HFF-Myc (cell line): ENCODE measurements at regions not wholly inside any gene's neighbourhood (a gene's known extent, or its start where the extent isn't known, plus 50 kb on each side); places are given as distances from the start of the nearest gene placed in this dataset.

ENCODE experiments used
- DNase-seq: peaks from one replicate; pipeline ENCODE4 v3.0.0-alpha.2; 2011; ENCODE audit warnings: low read depth; ENCODE audit errors: extremely low read depth
- H3K4me3 ChIP-seq: replicated peaks from 2 replicates; pipeline ENCODE4 v1.5.1; 2011; ENCODE audit warnings: low read depth, mild to moderate bottlenecking, control low read depth, low read length
- CTCF ChIP-seq: IDR thresholded peaks from 2 replicates; pipeline ENCODE4 v1.5.1; 2012; ENCODE audit warnings: mild to moderate bottlenecking, low read depth, low read length, control low read depth; ENCODE audit errors: missing control alignments

- no peak for TF ChIP-seq CTCF
- DNase-seq = no peak
- no peak overlapping the region for H3K4me3 ChIP-seq
These were observed 139.0 kb upstream of the CDH6 start for GRCh38 chr5:31054453-31054852.

GRCh38 chr5:31052937-31053658, 140.4 kb upstream of the CDH6 start:
- no peak overlapping the region for H3K4me3 ChIP-seq
- no peak for DNase-seq
- TF ChIP-seq CTCF = no peak

- no peak for TF ChIP-seq CTCF
- H3K4me3 ChIP-seq = no peak overlapping the region
- DNase-seq = no peak
These were observed 142.2 kb upstream of the CDH6 start for GRCh38 chr5:31051316-31051715.

GRCh38 chr5:31049936-31050704, 143.4 kb upstream of the CDH6 start:
- no peak for TF ChIP-seq CTCF
- no peak overlapping the region for H3K4me3 ChIP-seq
- DNase-seq = no peak

- no peak for DNase-seq
- no peak overlapping the region for H3K4me3 ChIP-seq
These were observed 144.0 kb upstream of the CDH6 start for GRCh38 chr5:31049461-31049860.

More at GRCh38 chr5:31049461-31049860, 144.0 kb upstream of the CDH6 start:
- TF ChIP-seq CTCF = no peak
